ENCODE measurements at regions not wholly inside any gene's neighbourhood (a gene's known extent, or its start where the extent isn't known, plus 50 kb on each side); places are given as distances from the start of the nearest gene placed in this dataset.

DNA sequence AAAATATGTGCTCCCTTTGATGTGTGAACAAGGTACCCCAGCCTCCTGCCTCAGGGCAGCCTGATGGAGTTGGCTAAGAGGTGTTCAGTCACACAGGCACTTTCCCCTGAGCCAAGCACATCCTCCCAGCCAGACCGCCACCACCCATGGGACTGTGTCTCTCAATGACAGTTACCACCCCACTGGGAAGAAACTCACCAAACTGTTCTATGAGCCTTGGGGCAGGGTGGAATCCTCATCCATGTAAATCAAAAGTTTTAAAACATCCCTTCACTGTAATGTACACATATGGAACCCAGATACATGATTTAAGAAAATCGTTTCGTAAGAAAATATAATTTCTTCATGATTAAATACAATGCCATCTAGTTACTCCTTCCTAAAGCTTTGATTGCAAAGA, 138.4 kb upstream of the LSM14A start:
- no peak overlapping the region for H4K8ac ChIP-seq (replicated peaks; ENCODE audit: insufficient read length, low read depth, low read length)

More for the DNA sequence above, 138.4 kb upstream of the LSM14A start:
- H3K36me3 Mint-ChIP-seq (ENCODE audit: insufficient read depth in 1 of 3, low read depth in 3 of 3) = no peaks in the 10 kb centered on the region
- Histone ChIP-seq H4K5ac (ENCODE audit: insufficient read length, low read depth, low read length) (no peak overlapping the region), H3K79me1 (ENCODE audit: insufficient read depth, low read depth, low read length, poor library complexity, severe bottlenecking) (no peaks in the 10 kb centered on the region), H3K27ac (ENCODE audit: insufficient read length, low read depth, low read length) (no peak overlapping the region), H3K18ac (ENCODE audit: insufficient read length, low read depth, low read length) (no peak overlapping the region), H2BK5ac (ENCODE audit: insufficient read length, low read length) (no peak overlapping the region), H2BK12ac (ENCODE audit: insufficient read length, low read depth, low read length) (no peak overlapping the region), H3T11ph (ENCODE audit: low read length) (no peak overlapping the region), H3K9ac (ENCODE audit: extremely low read depth, insufficient read length, low read length) (no peak overlapping the region), H2BK20ac (ENCODE audit: low read depth, low read length, poor library complexity, severe bottlenecking) (no peak overlapping the region), H4K91ac (ENCODE audit: insufficient read length, low read depth, low read length) (no peak overlapping the region), H4K20me1 (ENCODE audit: control insufficient read depth, insufficient read depth, insufficient read length) (no peaks in the 10 kb centered on the region), H2BK15ac (ENCODE audit: low read depth, low read length) (no peak overlapping the region), H2AK5ac (ENCODE audit: insufficient read length, low read length) (no peak overlapping the region), H3K4me1 (ENCODE audit: insufficient read depth, low read length) (no peaks in the 10 kb centered on the region), H3K23me2 (ENCODE audit: insufficient read length, low read depth, low read length, poor library complexity, severe bottlenecking) (no peaks in the 10 kb centered on the region), H3K56ac (ENCODE audit: insufficient read length, low read depth, low read length) (no peak overlapping the region), H3K4me2 (ENCODE audit: insufficient read depth, insufficient read length, low read length) (no peak overlapping the region), H3K4ac (ENCODE audit: low read depth, low read length) (no peak overlapping the region), H2AFZ (ENCODE audit: low read length) (no peak overlapping the region), H2BK120ac (ENCODE audit: low read depth, low read length, poor library complexity, severe bottlenecking) (no peak overlapping the region), H3K14ac (ENCODE audit: insufficient read depth, low read length) (no peak overlapping the region), H3K23ac (ENCODE audit: insufficient read length, low read depth, low read length) (no peak overlapping the region), H3K27me3 (ENCODE audit: insufficient read depth, low read length) (no peaks in the 10 kb centered on the region), H3K9me3 (ENCODE audit: control insufficient read depth, low read depth, low read length) (no peaks in the 10 kb centered on the region), H3K79me2 (ENCODE audit: insufficient read depth, low read length) (no peaks in the 10 kb centered on the region)
- no peak overlapping the region; a peak in 1 of 7 replicates for H3K27ac Mint-ChIP-seq
- no peak overlapping the region for H3K4me3 Mint-ChIP-seq
- WGBS (ENCODE audit: extremely low coverage, insufficient read length, low lambda C conversion rate) = no CpG with 5 or more reads among the region's 3 CpGs
- H3K27me3 Mint-ChIP-seq (ENCODE audit: low read depth) = peaks cover 3% of the 10 kb centered on the region
- H3K4me1 Mint-ChIP-seq = no peaks in the 10 kb centered on the region; a peak in 1 of 4 replicates
- DNase-seq = no peak
- no peaks in the 10 kb centered on the region for H3K9me3 Mint-ChIP-seq
- TF ChIP-seq, protein P1, sequence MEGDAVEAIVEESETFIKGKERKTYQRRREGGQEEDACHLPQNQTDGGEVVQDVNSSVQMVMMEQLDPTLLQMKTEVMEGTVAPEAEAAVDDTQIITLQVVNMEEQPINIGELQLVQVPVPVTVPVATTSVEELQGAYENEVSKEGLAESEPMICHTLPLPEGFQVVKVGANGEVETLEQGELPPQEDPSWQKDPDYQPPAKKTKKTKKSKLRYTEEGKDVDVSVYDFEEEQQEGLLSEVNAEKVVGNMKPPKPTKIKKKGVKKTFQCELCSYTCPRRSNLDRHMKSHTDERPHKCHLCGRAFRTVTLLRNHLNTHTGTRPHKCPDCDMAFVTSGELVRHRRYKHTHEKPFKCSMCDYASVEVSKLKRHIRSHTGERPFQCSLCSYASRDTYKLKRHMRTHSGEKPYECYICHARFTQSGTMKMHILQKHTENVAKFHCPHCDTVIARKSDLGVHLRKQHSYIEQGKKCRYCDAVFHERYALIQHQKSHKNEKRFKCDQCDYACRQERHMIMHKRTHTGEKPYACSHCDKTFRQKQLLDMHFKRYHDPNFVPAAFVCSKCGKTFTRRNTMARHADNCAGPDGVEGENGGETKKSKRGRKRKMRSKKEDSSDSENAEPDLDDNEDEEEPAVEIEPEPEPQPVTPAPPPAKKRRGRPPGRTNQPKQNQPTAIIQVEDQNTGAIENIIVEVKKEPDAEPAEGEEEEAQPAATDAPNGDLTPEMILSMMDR (conservative IDR thresholded peaks at IDR 0.05) = no peak

All from H9 (cell line).